HFFc6 (cell line): ENCODE measurements at regions not wholly inside any gene's neighbourhood (a gene's known extent, or its start where the extent isn't known, plus 50 kb on each side); places are given as distances from the start of the nearest gene placed in this dataset.

Experiments
- DNase-seq: peaks from one replicate; pipeline ENCODE4 v3.0.0-alpha.2; 2018
- H3K27ac Mint-ChIP-seq: 2 replicates; pipeline ENCODE4 v1.8.0; 2020; ENCODE audit warnings: mild to moderate bottlenecking, mixed read lengths
- H3K27me3 Mint-ChIP-seq: 2 replicates; pipeline ENCODE4 v1.8.0; 2021; ENCODE audit warnings: mild to moderate bottlenecking, moderate library complexity, mixed read lengths; ENCODE audit not compliant: insufficient read depth
- H3K36me3 Mint-ChIP-seq: 2 replicates; pipeline ENCODE4 v1.8.0; 2021; ENCODE audit warnings: low read depth, mixed read lengths
- H3K4me1 Mint-ChIP-seq: 2 replicates; pipeline ENCODE4 v1.8.0; 2020; ENCODE audit warnings: low read depth, mixed read lengths
- H3K4me3 Mint-ChIP-seq: 2 replicates; pipeline ENCODE4 v1.8.0; 2020; ENCODE audit warnings: mild to moderate bottlenecking, moderate library complexity, mixed read lengths
- H3K9me3 Mint-ChIP-seq: 2 replicates; pipeline ENCODE4 v1.8.0; 2020; ENCODE audit warnings: mild to moderate bottlenecking, mixed read lengths
- CTCF ChIP-seq: fragments of 200-600 bp; sonication (generic); IDR thresholded peaks from 2 replicates; pipeline ENCODE4 v1.5.0; 2021; ENCODE audit warnings: antibody characterized with exemption, mild to moderate bottlenecking

GRCh38 chr5:165266939-165267338 lies 1761.5 kb downstream of the MAT2B start:
- H3K27me3 Mint-ChIP-seq: no peaks in the 10 kb centered on the region
- no peaks in the 10 kb centered on the region for H3K36me3 Mint-ChIP-seq
- DNase-seq: no peak
- H3K4me3 Mint-ChIP-seq: no peak overlapping the region
- TF ChIP-seq CTCF: no peak
- no peaks in the 10 kb centered on the region for H3K4me1 Mint-ChIP-seq
- peaks cover 20% of the 10 kb centered on the region for H3K9me3 Mint-ChIP-seq
- H3K27ac Mint-ChIP-seq: no peak overlapping the region

DNA sequence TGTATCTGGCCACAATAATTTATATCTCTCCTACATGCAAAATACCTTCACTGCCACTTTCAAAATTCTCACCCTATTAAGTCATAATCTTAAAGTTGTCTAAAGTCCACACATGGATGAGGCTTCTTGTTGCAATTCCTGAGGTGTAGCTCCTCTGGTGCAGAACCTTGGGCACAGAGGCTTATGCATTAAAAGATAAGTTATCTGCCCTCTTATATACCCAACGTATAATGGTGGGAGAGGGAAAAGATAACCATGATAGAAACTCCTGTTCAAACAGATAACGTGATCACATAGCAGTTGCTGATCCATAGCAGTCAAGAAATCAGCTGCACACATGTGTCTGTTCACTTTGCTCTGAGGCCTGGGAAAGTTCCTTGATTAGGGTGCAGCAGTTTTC lies 1767.0 kb downstream of the MAT2B start:
- no peak overlapping the region for H3K4me3 Mint-ChIP-seq

GRCh38 chr5:165277661-165278060 lies 1772.2 kb downstream of the MAT2B start:
- Mint-ChIP-seq H3K27ac (no peak overlapping the region), H3K27me3 (no peaks in the 10 kb centered on the region), H3K4me1 (no peaks in the 10 kb centered on the region)

More for the DNA sequence above, 1767.0 kb downstream of the MAT2B start:
- H3K27ac Mint-ChIP-seq: no peak overlapping the region
- H3K4me1 Mint-ChIP-seq: no peaks in the 10 kb centered on the region
- peaks cover 30% of the 10 kb centered on the region for H3K9me3 Mint-ChIP-seq
- no peaks in the 10 kb centered on the region for H3K36me3 Mint-ChIP-seq
- H3K27me3 Mint-ChIP-seq: no peaks in the 10 kb centered on the region
- no peak for DNase-seq
- no peak for TF ChIP-seq CTCF

DNA sequence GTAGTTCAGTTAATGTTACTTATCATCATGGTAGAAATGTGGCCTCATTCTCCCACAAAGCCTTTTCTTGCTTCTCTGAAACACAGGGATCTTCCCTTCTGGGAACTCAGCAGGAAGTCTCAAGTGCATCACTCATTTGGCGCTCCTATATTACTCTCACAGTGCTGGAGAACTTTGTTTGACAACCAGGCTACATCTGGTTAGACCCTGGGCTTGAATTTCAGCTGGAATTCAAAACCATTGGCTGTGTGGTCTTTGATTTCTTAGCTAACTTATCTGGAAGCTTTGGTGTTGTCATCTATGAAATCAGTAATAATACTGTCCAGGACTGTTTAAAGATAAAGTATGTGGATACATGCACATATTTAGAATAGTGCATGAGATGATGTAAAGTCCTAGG lies 1777.1 kb downstream of the MAT2B start:
- TF ChIP-seq CTCF: no peak
- no peaks in the 10 kb centered on the region for H3K4me1 Mint-ChIP-seq
- H3K4me3 Mint-ChIP-seq: no peak overlapping the region
- H3K9me3 Mint-ChIP-seq: peaks cover 44% of the 10 kb centered on the region
- H3K27ac Mint-ChIP-seq: no peak overlapping the region
- no peaks in the 10 kb centered on the region for H3K27me3 Mint-ChIP-seq
- H3K36me3 Mint-ChIP-seq: no peaks in the 10 kb centered on the region
- no peak for DNase-seq

More at GRCh38 chr5:165277661-165278060, 1772.2 kb downstream of the MAT2B start:
- Mint-ChIP-seq H3K36me3 (no peaks in the 10 kb centered on the region), H3K9me3 (peaks cover 33% of the 10 kb centered on the region), H3K4me3 (no peak overlapping the region)
- DNase-seq: no peak
- no peak for TF ChIP-seq CTCF

DNA sequence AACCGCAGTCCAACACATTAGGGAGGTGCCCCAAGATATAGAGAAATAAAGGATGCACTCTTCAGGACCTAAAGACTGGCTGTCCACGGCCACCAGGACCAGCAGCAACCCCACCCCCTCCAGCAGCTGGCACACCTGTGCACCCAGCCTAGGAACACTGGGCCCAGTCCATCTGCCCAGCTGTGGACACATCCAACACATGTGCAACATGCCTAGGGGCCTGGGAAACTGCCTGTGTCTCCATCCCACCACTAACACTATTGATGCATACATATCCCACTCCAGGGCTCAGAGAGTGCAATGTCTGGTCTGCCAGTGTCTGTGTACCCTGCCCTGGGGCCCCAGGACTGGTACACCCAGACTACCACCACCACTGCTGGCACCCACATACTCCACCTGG lies 1781.3 kb downstream of the MAT2B start:
- Mint-ChIP-seq H3K4me1 (no peaks in the 10 kb centered on the region), H3K4me3 (no peak overlapping the region), H3K36me3 (no peaks in the 10 kb centered on the region), H3K27ac (no peak overlapping the region), H3K27me3 (no peaks in the 10 kb centered on the region), H3K9me3 (peaks cover 49% of the 10 kb centered on the region)
- no peak for DNase-seq
- TF ChIP-seq CTCF: no peak

DNA sequence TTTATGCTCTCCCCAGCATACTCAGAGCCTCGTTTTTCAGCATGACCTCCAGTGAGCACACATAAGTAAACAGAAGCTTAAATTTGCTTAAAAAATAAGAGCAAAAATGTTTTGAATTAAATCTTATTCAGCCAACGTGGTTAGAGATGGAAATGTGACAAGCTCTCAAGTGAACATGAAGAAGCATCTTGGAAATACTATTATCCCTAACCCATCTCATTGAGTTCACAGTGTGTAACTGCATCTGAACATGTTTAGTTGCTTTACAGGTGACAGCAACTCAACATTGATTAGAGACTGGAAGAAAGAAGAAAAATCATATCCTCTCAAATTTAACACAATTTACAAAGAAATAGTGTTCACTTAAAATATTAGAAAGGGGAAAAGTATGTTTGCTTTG lies 1785.1 kb downstream of the MAT2B start:
- H3K27me3 Mint-ChIP-seq: no peaks in the 10 kb centered on the region; the same call in 1 of the 2 replicates
- H3K4me1 Mint-ChIP-seq: no peaks in the 10 kb centered on the region
- no peak overlapping the region for H3K27ac Mint-ChIP-seq
- no peak overlapping the region for H3K4me3 Mint-ChIP-seq
- H3K36me3 Mint-ChIP-seq: no peaks in the 10 kb centered on the region
- no peak for TF ChIP-seq CTCF
- no peak for DNase-seq
- peaks cover 30% of the 10 kb centered on the region for H3K9me3 Mint-ChIP-seq
